ENCODE measurements at regions not wholly inside any gene's neighbourhood (a gene's known extent, or its start where the extent isn't known, plus 50 kb on each side); places are given as distances from the start of the nearest gene placed in this dataset.
"Not testable (repeated sequence)": the region's sequence is repeated elsewhere in the genome, so short reads cannot be mapped to it uniquely, and the experiment has no call there.

DNA sequence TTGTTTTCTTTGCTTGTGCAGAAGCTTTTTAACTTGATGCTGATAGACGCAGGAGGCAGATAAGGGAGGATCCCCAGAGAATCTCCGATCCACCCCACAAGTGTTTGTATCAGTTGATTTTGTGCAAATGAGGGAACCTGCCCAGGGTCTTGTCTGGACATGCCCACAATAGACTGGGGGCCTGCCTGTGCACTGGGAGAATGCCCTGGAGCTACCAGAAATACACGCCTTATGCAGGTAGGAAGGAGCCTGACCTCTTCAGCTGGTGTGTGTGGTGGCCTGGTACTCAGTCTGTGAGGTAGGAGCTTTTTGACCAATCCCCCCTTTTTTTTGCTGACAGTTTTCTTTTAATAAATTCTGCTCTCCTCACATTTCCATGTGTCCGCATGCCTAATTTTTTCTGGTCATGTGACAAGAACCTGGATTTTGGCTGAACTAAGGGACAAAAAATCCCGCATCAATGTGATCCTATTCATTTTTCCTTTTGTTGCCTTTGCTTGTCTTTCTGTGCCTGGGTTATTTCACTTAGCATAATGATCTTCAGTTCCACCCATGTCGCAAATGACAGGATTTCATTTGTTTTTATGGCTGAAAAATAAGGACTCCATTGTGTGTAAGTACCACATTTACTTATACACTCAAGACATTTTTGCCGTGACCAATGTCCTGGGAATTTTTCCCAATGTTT lies 430.6 kb upstream of the NRG3 start:
- no peak for DNase-seq (ENCODE audit: low spot score)

DNA sequence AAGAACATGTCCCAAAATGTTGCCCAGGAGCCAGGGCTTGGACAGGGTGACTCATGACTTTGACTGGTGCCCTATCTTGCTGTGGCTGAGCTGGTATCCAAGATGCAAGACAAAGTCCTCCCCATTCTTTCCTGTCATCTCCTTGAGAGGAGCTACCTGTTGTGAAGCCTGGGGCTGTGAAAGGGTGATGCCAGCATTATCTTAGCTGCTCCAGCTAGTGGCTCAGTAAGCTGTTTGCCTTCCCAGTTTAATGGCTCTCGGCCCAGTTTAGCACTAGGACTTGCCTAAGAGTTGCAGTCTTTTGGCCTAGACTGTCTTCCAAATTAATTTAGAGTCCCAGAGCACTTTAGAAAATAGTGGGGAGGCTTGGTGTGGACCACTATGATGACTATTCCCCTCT lies 424.3 kb upstream of the NRG3 start:
- no peak for DNase-seq (ENCODE audit: low spot score)

DNA sequence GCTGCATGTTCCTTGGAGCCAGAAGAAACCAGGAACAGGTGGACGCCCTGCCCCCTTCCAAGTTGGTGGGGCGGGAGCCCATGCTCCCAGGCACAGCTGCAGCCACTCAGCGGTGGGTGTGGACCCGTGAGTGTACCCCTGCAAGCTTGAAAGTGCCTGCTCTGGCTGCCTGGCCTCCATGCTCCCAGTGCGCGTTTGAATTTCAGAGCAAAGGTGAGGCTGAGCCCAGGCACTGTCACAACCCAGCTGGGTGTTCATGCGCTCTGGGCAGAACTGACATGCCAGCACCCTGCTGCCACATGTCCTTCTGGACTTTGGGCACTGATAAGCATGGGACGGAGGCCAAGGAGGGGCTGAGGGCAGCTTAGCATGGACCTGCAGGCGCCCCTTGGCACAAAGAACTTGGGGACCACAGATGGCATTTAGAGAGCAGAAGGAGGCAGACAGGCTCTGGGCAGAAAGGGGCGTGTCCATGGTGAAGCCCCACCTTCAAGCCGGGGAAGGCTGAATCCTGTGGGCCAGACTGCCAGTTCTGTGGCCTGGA lies 402.0 kb upstream of the NRG3 start:
- no peak for DNase-seq (ENCODE audit: low spot score)

DNA sequence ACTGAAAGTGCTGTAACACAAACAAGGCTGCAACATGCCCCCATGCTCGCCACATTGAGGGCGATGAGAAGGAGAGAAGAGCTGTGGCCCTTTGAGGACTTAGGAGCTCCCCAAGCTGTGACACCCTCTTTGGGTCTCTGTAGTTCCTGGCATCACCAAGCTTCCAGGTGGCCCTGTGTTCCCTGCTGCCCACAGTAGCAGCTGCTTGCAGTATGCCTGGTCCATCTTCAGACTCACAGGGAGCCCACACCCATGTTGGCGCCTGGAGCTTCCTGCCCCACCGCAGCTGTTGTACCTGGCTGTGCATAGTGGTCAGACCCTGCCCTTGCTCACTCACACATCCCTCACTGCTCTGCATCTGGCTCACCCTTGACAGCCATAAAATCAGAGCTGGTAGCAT lies 401.2 kb upstream of the NRG3 start:
- DNase-seq (ENCODE audit: low spot score), result no peak

DNA sequence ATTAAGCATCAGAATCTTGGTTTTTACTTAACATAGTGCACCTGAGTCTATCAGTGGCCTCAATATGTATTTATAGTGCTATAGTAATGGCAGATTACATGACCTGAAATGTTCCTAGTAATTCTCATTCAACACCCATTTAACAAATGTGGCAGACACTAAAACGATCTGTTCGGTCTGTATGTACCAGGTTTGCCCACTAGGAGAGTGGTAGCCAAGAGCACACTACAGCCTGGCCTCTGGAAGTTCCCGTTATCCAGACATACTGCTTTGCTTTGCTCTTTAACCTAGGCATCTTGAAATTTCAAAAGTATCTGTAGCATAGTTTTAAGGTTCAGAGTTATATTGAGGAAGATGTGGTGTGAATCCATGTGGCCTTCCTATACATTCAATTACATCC lies 395.7 kb upstream of the NRG3 start:
- DNase-seq (ENCODE audit: low spot score), result no peak

DNA sequence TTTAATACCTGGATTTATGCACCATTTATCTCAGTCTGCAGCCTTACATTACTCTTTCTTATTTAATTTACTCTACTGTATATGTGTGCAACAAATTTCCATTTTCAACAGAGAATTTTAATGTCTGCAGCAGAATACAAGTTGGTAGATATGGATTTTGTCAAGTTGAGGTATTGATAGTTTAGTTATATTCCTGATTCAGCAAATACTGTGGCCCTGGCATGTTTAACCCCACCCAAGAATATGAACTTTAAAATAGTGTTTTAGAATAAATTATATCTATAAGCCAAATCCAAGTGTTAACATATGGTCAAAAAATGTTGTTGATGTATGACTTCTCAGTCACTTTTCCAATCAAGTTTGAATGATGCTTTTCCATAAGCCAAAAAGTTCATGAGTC lies 378.4 kb upstream of the NRG3 start:
- no peak for DNase-seq (ENCODE audit: low spot score)

DNA sequence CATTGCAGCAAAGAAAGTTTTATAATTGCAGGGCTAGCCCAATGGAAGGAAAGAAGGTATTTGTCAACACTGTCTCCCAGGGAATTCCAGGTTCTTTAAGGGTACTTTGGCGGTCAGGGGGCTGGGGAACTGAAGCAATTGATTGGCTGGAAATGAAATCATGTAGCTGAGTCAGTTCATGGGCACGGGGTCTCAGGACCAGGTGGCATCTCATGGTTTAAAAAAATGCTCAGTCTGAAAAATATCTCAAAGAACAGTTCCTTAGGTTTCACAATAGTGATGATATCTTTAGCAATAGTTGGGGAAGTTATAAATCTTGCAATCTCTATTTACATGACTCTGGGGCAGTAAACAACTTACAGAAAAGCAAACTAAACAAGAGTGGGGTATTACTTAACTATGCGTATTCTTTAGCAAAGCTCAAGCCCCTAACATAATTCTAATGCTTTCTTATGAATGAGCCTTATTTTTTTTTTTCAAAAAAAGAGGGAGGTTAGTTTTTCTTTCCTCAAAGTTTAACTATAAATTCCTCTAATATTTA lies 376.9 kb upstream of the NRG3 start:
- no peak for DNase-seq (ENCODE audit: low spot score)

DNA sequence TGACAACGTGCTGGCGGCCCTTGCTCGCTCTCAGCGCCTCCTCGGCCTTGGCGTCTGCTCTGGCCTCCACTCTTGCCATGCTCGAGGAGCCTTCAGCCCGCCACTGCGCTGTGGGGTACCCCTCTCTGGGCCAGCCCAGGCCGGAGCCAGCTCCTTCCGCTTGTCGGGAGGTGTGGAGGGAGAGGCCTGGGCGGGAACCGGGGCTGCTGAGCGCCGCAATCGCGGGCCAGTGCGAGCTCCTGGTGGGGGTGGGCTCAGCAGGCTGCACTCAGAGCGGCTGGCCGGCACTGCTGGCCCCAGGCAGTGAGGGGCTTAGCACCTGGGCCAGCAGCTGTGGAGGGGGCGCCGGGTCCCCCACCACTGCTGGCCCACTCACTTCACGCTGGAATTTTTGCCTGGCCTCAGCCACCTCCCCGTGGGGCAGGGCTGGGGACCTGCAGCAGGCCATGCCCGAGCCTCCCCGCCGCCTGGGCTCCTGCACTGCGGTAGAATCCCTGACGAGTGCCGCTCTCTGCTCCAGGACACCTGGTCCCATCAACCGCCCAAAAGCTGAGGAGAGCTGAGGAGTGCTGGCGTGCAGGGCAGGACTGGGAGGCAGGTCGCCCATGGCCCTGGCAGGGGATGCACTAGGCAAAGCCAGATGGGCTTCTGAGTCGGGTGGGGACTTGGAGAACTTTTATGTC lies 372.2 kb upstream of the NRG3 start:
- DNase-seq (ENCODE audit: low spot score), result no peak

DNA sequence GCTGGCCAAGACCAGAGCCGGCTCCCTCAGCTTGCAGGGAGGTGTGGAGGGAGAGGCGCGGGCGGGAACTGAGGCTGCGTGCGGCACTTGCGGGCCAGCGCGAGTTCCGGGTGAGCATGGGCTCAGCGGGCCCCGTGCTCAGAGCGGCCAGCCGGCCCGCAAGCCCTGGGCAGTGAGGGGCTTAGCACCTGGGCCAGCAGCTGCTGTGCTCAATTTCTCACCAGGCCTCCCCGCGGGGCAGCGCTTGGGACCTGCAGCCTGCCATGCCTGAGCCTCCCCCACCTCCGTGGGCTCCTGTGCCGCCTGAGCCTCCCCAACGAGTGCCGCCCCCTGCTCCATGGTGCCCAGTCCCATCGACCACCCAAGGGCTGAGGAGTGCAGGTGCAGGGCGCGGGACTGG lies 369.2 kb upstream of the NRG3 start:
- DNase-seq (ENCODE audit: low spot score), result not testable (repeated sequence)

DNA sequence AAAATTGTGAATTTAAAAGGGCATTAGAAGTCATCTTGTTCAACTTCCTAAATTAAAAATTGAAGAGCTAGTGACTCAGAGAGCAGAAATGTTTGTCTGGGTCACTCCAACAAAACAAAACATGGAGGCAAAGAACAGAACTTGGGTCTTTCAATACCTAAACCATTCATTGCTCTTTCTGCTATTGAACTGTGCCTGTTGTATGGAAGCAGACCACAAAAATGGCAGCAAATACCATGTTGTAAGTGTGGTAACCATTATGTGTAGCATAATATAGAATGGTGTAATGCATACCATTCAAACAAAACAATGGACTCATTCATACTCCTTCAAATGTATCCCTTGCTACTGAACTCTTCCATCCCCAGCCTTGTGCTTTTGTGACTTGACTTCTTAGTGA lies 360.2 kb upstream of the NRG3 start:
- DNase-seq (ENCODE audit: low spot score), result no peak

DNA sequence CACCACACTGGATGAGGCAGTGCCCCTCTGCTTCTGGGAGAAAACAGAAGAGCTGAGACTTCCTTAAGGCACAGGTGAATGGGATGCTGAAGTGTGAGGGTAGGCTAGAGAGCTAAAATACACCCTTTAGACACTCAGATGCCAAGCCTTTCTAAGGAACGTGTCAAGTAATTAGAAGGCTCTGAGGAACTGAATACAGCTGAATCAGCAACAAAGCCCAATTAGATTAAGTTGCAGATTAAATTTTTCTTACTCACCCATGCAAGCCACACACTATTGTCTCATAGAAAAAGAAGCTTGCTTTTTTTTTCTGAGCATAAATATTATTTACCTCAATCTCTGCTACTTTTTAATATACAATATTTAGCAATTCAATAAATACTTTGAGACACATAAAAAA lies 354.3 kb upstream of the NRG3 start:
- no peak for DNase-seq (ENCODE audit: low spot score)

DNA sequence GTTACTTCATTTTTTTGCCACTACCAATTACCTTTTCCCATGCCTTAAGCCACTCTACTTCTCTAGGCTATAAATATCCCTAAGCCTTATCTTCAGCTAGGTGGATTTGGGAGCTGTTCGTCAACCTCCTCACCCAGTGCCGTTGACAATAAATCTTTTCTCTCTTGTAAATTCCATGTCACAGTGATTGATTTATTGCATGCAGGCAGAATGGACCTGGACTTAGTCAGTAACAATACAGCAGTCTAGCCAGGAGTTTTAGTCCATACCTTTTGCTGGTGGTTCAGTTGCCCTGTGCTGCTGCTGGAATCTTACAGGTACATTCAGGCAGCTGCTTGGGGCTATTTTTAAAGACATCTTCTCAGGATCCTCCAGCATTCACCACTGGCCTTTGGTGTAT lies 350.5 kb upstream of the NRG3 start:
- DNase-seq (ENCODE audit: low spot score), result no peak

DNA sequence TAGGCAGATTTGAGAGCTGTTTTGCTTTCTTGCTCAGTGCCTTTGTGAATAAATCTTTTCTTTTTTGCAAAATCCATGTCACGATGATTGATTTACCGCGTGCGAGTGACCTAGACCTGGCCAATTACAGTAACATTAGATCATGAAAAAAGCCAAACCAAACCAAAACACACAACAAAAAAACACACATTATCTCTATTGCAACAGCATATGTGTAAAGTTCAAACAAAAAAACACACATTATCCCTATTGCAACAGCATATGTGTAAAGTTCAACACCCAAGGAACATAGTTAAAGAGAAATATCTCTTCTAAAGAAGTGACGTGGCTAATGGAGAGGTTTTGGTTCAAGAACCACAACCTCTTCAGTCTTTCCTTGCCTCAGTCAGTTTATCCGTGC lies 342.6 kb upstream of the NRG3 start:
- DNase-seq (ENCODE audit: low spot score), result no peak

DNA sequence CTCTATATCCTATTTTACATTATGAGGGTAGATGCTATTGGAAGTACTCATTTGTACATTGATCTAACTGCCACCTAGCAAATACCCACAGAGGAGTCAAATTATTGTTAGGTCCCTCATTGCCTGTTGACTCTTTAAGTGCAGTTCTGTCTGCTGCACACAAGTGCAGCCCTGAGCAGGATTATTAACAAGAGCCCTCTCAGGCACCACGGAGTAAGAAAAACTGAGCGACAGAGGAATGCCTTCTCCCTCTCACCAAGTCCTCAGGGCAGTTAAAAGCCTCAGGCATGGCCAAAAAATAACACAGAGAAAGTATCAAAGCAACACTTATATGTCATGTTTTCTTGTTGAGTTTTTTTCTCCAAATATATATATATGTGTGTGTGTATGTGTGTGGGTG lies 340.0 kb upstream of the NRG3 start:
- DNase-seq (ENCODE audit: low spot score), result no peak

DNA sequence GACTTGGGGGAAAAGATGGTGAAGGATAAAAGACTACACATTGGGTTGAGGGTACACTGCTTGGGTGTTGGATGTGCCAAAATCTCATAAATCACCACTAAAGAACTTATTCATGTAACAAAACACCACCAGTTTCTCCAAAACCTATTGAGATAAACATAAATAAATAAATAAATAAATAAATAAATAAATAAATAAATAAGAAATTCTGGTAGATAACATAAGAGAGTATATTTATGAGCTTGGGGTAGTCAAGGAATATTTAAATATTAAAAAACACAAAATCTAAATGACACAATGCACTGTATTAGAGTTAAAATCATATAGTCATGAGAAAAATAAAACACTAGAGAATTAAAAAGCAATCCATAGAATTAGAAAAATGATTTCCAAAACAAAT lies 333.5 kb upstream of the NRG3 start:
- DNase-seq (ENCODE audit: low spot score), result no peak

DNA sequence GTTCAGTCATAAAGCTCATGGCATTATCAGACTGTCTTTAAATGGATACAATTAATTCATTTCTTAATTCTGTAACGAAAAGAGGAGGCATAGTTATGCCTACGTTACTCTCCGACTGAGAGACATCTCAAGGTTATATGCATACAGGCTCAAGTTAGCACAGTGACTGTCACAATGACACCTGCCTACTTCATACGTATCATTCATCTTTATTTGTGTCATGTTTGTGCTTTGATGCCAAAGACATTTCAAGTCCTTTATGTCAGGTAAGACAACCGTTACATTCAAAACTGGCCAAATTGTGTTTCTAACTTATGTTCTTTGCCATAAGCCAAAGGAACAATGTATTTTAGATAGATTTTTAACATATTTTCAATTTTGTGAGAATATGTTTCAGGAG lies 328.8 kb upstream of the NRG3 start:
- DNase-seq (ENCODE audit: low spot score), result no peak

DNA sequence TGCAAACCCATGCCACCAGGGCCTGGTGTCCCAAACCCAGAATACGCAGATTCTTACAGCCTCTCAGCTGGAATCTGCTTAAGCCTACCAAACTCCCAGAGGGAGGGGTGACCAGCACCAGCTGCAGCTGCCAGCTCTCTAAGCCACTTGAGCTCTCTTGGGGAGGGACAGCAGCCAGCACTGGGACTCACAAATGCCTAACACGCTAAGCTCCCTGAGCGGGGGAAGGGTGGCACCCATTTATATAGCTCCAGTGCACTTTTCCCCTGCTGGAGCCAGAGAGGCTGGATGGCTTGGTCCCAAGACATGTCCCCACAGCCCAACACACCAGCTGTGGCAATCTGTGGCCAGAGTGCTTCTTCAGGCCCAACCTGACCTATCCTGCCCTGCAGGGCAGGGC lies 326.8 kb upstream of the NRG3 start:
- DNase-seq (ENCODE audit: low spot score), result no peak

DNA sequence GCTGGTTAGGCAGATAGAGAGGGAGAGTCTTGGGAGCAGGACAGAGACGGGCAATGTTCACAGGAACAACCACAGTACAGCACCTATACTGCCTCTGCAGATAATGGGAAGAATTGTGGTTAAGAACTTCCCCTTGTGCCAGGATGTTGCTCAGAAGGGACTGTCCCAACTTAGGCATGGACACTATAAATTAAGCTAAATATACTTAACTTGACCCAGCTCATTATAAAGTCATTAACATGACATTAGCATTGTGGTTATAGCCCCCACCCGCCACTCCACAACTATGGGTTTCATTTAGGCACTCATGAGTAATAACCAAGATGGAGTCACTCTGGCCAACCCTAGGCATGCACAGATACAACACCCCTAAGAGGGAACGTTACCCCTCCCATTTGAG lies 310.9 kb upstream of the NRG3 start:
- no peak for DNase-seq (ENCODE audit: low spot score)

DNA sequence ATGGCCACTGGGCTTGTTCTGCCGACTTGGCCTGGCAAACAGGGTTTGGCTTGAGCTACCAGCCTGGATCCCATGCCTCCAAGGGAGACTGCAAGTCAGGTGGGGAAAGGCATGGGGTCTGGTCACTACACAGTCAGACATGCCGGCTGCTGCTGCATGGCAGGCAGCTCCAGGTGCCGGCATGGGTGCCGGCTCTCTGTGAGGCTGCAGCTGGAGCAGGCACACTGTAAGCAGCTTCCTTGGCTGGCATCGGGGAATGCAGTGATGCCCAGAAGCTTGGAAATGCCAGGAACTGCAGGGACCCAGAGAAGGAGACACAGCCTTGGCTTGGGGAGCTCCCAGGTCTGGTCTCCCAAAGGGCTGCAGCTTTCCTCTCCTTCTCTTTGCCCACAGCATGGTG lies 305.5 kb upstream of the NRG3 start:
- DNase-seq (ENCODE audit: low spot score), result no peak

DNA sequence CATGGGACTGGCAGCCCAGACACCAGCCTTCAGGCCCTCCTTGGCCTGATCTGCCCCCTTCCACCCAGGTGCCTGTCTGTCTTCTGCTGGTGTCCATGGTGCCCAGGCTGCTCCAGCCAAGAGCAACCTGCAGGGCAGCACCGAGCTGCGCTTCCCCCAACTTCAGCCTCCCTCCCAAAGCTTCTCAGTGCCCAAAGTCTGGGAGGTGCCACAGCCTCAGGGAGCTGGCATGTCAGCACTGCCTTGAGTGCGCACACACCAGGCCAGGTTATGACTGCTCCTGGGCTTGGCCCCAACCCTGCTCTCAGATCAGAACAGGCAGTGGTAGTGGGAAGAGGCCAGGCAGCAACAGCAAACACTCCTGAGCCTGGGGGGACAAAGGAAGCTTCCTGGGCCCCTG lies 304.6 kb upstream of the NRG3 start:
- no peak for DNase-seq (ENCODE audit: low spot score)

DNA sequence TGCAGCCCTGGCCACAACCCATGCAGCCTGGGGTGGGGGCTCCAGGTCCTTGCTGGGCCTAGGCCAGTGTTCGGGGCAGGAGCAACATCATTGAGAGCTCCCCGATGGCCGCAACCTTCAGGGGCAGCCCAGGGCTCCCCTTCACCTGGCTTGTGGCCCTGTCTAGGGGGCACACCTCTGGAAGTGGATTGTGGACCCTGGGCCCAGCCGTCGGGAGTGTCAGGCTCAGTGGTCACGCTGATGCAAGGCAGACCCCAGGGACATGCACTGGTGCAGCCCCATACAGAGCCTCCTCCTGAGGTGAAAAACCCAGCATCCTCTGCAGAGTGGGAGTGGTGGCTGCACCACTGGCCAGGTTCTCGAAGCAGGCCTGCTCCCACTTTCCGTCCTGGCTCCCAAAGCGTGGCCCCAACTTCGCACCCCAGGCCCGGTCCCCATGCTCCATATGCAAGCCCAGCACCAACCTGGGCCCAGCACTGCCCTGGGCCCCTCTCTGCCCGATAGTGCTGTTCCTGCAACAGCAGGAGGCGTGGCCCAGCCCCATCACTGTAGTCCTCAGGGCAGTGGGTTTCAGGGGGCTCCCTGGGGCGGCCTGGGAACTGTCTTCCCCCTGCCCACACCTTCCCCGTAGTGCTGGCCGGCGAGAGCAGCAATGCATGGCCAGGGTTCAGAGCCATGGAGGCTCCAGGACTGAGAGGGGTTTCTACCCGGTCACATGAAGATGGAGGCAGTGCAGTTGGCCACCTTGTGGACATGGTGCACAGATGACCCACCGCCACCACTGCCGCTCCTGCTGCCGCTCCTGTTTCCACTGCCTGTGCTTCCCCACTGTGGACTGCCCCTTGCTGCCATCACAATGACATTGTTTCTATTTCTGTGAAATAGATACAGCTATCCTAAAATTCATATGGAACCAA lies 303.9 kb upstream of the NRG3 start:
- DNase-seq (ENCODE audit: low spot score), result no peak

DNA sequence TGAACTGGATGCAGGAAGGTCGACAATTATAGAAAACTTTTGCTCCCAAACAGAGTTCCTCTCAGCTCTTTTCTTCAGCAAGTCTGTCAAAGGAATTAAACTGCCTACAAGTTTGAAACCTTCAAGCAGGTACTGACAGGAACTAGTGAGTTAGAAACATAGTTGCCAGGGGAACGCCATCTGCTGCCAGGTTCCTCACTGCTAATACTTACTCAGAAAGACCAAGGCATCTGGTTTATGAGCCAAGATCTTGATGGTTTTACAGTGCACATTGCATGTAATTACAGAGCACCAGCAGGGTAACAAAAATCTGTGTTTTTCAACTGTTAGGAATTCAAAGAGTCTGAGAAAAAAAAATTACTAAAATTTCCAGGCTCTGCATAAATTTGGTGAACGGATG lies 300.0 kb upstream of the NRG3 start:
- no peak for DNase-seq (ENCODE audit: low spot score)

DNA sequence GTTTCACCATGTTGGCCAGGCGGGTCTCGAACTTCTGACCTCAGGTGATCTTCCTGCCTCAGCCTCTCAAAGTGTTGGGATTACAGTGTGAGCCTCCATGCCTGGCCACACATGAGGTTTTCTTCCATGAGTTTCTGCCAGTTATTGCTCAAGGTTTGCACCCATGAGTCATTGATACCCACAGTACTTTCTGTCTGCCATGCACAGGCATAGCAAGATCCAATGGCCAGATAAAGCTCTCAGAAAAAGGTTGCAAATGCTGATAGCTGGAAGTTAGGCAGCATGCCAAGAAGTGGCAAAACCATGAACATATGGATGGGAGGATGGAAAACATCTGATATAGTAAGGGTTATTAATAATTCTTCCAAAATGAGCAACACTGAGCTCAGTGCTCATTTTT lies 298.7 kb upstream of the NRG3 start:
- no peak for DNase-seq (ENCODE audit: low spot score)

All from SW480 (cell line).